ENCODE measurements at regions not wholly inside any gene's neighbourhood (a gene's known extent, or its start where the extent isn't known, plus 50 kb on each side); places are given as distances from the start of the nearest gene placed in this dataset.
"Not testable (repeated sequence)": the region's sequence is repeated elsewhere in the genome, so short reads cannot be mapped to it uniquely, and the experiment has no call there.

DNA sequence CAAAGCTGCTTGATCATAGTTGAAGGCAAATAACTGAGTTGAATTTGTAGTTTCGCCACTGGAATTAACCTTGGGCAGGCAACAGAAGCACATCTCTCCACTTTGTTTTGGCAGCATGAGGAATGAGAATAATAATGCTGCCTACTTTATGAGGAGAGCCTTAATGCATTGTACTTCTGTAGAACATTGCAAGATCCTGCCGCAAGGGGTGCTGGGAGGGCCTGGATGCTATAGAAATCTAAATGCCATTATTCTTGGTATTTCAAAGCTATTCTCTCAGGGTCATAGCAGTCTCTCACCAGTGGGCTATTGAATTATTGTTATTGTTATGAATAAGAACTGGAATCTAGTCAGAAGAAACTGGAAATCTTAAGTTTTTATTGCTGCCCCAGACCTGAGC, 1715.4 kb downstream of the KHDRBS2 start:
- in situ Hi-C loops (cut with MboI), result not testable (repeated sequence)
- WGBS (ENCODE audit: insufficient coverage, low coverage, missing lambda C conversion rate), result 0% methylated on average over 2 of the region's 2 CpGs

GRCh38 chr6:60567447-60568187, 1718.4 kb downstream of the KHDRBS2 start:
- CTCF ChIA-PET (ENCODE audit: low intra/inter-chr PET ratio); H3K9ac ChIP-seq (ENCODE audit: insufficient read depth in 1 of 2, low read depth in 2 of 2, low read length in 2 of 2); H4K20me1 ChIP-seq (replicated peaks; ENCODE audit: control insufficient read depth, insufficient read depth, low read length); H2AFZ ChIP-seq (ENCODE audit: low read depth, low read length); H3K9me1 ChIP-seq (ENCODE audit: control insufficient read depth, insufficient read depth, low read length); H3K36me3 ChIP-seq (ENCODE audit: control insufficient read depth, insufficient read depth, low read length); DNase-seq (ENCODE audit: extremely low read depth in 1 of 4, low spot score in 3 of 4); H3K27ac ChIP-seq (ENCODE audit: extremely low read depth, low read depth, low read length); H3K4me2 ChIP-seq (ENCODE audit: insufficient read depth, low read length); in situ Hi-C loops (cut with MboI); intact Hi-C loops (cut with micrococcal nuclease); BruUV-seq (replicated peaks); POLR2A ChIA-PET; H3K27me3 ChIP-seq (ENCODE audit: control insufficient read depth in 2 of 2, insufficient read depth in 2 of 2, low read length in 2 of 2); H3K9me3 ChIP-seq (replicated peaks; ENCODE audit: control insufficient read depth, insufficient read depth, low read depth, low read length); FAIRE-seq; ATAC-seq; H3K4me3 ChIP-seq; H3K79me2 ChIP-seq (ENCODE audit: control insufficient read depth, insufficient read depth, low read length); H3K4me1 ChIP-seq (replicated peaks in 1 of 2; ENCODE audit: control insufficient read depth in 2 of 2, insufficient read depth in 2 of 2, low read length in 2 of 2): not testable (repeated sequence)
- WGBS (ENCODE audit: insufficient coverage, low coverage, missing lambda C conversion rate), result 0% methylated on average over 1 of the region's 1 CpG

More for the DNA sequence above, 1715.4 kb downstream of the KHDRBS2 start:
- H3K36me3 ChIP-seq (ENCODE audit: control insufficient read depth, insufficient read depth, low read length); H3K4me3 ChIP-seq; H3K9ac ChIP-seq (ENCODE audit: insufficient read depth in 1 of 2, low read depth in 2 of 2, low read length in 2 of 2); ATAC-seq; H3K27me3 ChIP-seq (ENCODE audit: control insufficient read depth in 2 of 2, insufficient read depth in 2 of 2, low read length in 2 of 2); intact Hi-C loops (cut with micrococcal nuclease); POLR2A ChIA-PET; DNase-seq (ENCODE audit: extremely low read depth in 1 of 4, low spot score in 3 of 4); H3K4me1 ChIP-seq (replicated peaks in 1 of 2; ENCODE audit: control insufficient read depth in 2 of 2, insufficient read depth in 2 of 2, low read length in 2 of 2); H4K20me1 ChIP-seq (replicated peaks; ENCODE audit: control insufficient read depth, insufficient read depth, low read length); H3K9me3 ChIP-seq (replicated peaks; ENCODE audit: control insufficient read depth, insufficient read depth, low read depth, low read length); H3K9me1 ChIP-seq (ENCODE audit: control insufficient read depth, insufficient read depth, low read length); BruUV-seq (replicated peaks); H3K4me2 ChIP-seq (ENCODE audit: insufficient read depth, low read length); H2AFZ ChIP-seq (ENCODE audit: low read depth, low read length); FAIRE-seq; H3K27ac ChIP-seq (ENCODE audit: extremely low read depth, low read depth, low read length); CTCF ChIA-PET (ENCODE audit: low intra/inter-chr PET ratio); H3K79me2 ChIP-seq (ENCODE audit: control insufficient read depth, insufficient read depth, low read length): not testable (repeated sequence)

- H3K27me3 ChIP-seq (ENCODE audit: control insufficient read depth in 2 of 2, insufficient read depth in 2 of 2, low read length in 2 of 2); H3K79me2 ChIP-seq (ENCODE audit: control insufficient read depth, insufficient read depth, low read length); H3K4me3 ChIP-seq; in situ Hi-C loops (cut with MboI); H3K9me3 ChIP-seq (replicated peaks; ENCODE audit: control insufficient read depth, insufficient read depth, low read depth, low read length); H2AFZ ChIP-seq (ENCODE audit: low read depth, low read length); H3K27ac ChIP-seq (ENCODE audit: extremely low read depth, low read depth, low read length); DNase-seq (ENCODE audit: extremely low read depth in 1 of 4, low spot score in 3 of 4); ATAC-seq; H4K20me1 ChIP-seq (replicated peaks; ENCODE audit: control insufficient read depth, insufficient read depth, low read length); POLR2A ChIA-PET; intact Hi-C loops (cut with micrococcal nuclease); H3K4me1 ChIP-seq (replicated peaks in 1 of 2; ENCODE audit: control insufficient read depth in 2 of 2, insufficient read depth in 2 of 2, low read length in 2 of 2); BruUV-seq (replicated peaks); H3K9ac ChIP-seq (ENCODE audit: insufficient read depth in 1 of 2, low read depth in 2 of 2, low read length in 2 of 2); H3K9me1 ChIP-seq (ENCODE audit: control insufficient read depth, insufficient read depth, low read length); H3K36me3 ChIP-seq (ENCODE audit: control insufficient read depth, insufficient read depth, low read length); FAIRE-seq; CTCF ChIA-PET (ENCODE audit: low intra/inter-chr PET ratio); H3K4me2 ChIP-seq (ENCODE audit: insufficient read depth, low read length): not testable (repeated sequence)
- WGBS (ENCODE audit: insufficient coverage, low coverage, missing lambda C conversion rate), result 0% methylated on average over 2 of the region's 2 CpGs
Observed at GRCh38 chr6:60566387-60566786, 1719.6 kb downstream of the KHDRBS2 start.

DNA sequence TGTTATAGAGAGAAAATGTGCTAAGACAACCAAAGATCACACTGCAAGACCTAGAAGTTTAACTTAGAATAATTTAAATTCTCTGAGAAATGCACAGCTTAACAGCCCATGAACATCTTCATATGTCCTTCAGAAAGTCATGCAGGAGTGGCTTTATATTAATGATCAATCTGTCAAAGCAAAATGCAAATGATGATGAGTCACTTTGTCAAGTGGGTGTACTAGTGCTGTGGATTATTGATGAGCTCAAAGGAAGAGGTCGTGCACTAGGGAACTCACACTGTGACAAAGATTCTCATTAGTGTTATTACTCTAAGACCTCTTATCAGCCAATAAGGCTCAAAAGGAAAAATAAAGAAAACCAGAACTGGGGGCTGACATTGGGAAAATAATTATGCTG, 1726.3 kb downstream of the KHDRBS2 start:
- H3K9me3 ChIP-seq (replicated peaks; ENCODE audit: control insufficient read depth, insufficient read depth, low read depth, low read length); intact Hi-C loops (cut with micrococcal nuclease); H3K27me3 ChIP-seq (ENCODE audit: control insufficient read depth in 2 of 2, insufficient read depth in 2 of 2, low read length in 2 of 2); ATAC-seq; CTCF ChIA-PET (ENCODE audit: low intra/inter-chr PET ratio); H3K4me1 ChIP-seq (replicated peaks in 1 of 2; ENCODE audit: control insufficient read depth in 2 of 2, insufficient read depth in 2 of 2, low read length in 2 of 2); H3K36me3 ChIP-seq (ENCODE audit: control insufficient read depth, insufficient read depth, low read length); H3K79me2 ChIP-seq (ENCODE audit: control insufficient read depth, insufficient read depth, low read length); H3K9ac ChIP-seq (ENCODE audit: insufficient read depth in 1 of 2, low read depth in 2 of 2, low read length in 2 of 2); H4K20me1 ChIP-seq (replicated peaks; ENCODE audit: control insufficient read depth, insufficient read depth, low read length); H3K4me2 ChIP-seq (ENCODE audit: insufficient read depth, low read length); H3K9me1 ChIP-seq (ENCODE audit: control insufficient read depth, insufficient read depth, low read length); H3K27ac ChIP-seq (ENCODE audit: extremely low read depth, low read depth, low read length); DNase-seq (ENCODE audit: extremely low read depth in 1 of 4, low spot score in 3 of 4); H3K4me3 ChIP-seq; BruUV-seq (replicated peaks); FAIRE-seq; POLR2A ChIA-PET; in situ Hi-C loops (cut with MboI); H2AFZ ChIP-seq (ENCODE audit: low read depth, low read length): not testable (repeated sequence)
- 0% methylated on average over 1 of the region's 1 CpG for WGBS (ENCODE audit: insufficient coverage, low coverage, missing lambda C conversion rate)

Data from K562 (cell line).